GM23338 (cell line): ENCODE measurements at regions not wholly inside any gene's neighbourhood (a gene's known extent, or its start where the extent isn't known, plus 50 kb on each side); places are given as distances from the start of the nearest gene placed in this dataset.

Source experiments
- ATAC-seq: fragments of 200-7000 bp; cut with Tn5 transposase; 3 replicates; pipeline ENCODE4 v1.9.1; 2020
- DNase-seq: peaks from one replicate; pipeline ENCODE4 v3.0.0-alpha.2; 2015; ENCODE audit warnings: low spot score
- H2AFZ ChIP-seq: fragments of 200-600 bp; sonication (generic); 2 replicates; pipeline ENCODE4 v1.8.0; 2016; ENCODE audit warnings: antibody characterized with exemption, mild to moderate bottlenecking, moderate library complexity
- H3F3A ChIP-seq: fragments of 200-600 bp; sonication (generic); replicated peaks from 2 replicates; pipeline ENCODE4 v1.8.0; 2017; ENCODE audit warnings: antibody characterized with exemption, mixed run types, low read depth
- H3K27ac ChIP-seq: fragments of 200-600 bp; sonication (generic); 2 replicates; pipeline ENCODE4 v1.6.1; 2016; ENCODE audit warnings: low read depth
- H3K27me3 ChIP-seq: fragments of 200-600 bp; sonication (generic); 2 replicates; pipeline ENCODE4 v1.8.0; 2016; ENCODE audit warnings: mild to moderate bottlenecking, mixed run types, moderate library complexity; ENCODE audit not compliant: insufficient read depth
- H3K36me3 ChIP-seq: fragments of 200-600 bp; sonication (generic); 2 replicates; pipeline ENCODE4 v1.8.0; 2016; ENCODE audit warnings: mild to moderate bottlenecking; ENCODE audit not compliant: insufficient read depth
- H3K4me1 ChIP-seq: fragments of 200-600 bp; sonication (generic); 2 replicates; pipeline ENCODE4 v1.8.0; 2016; ENCODE audit warnings: mild to moderate bottlenecking, moderate library complexity; ENCODE audit not compliant: insufficient read depth
- H3K4me2 ChIP-seq: fragments of 200-600 bp; sonication (generic); 2 replicates; pipeline ENCODE4 v1.7.1; 2017; ENCODE audit warnings: mixed run types
- H3K4me3 ChIP-seq: fragments of 200-600 bp; sonication (generic); 2 replicates; pipeline ENCODE4 v1.6.1; 2016; ENCODE audit warnings: mixed run types
- H3K79me2 ChIP-seq: fragments of 200-600 bp; sonication (generic); replicated peaks from 2 replicates; pipeline ENCODE4 v1.8.0; 2017; ENCODE audit warnings: mild to moderate bottlenecking; ENCODE audit not compliant: insufficient read depth
- H3K9me2 ChIP-seq: fragments of 200-600 bp; sonication (generic); 2 replicates; pipeline ENCODE4 v1.8.0; 2017; ENCODE audit not compliant: insufficient read depth
- H4K20me1 ChIP-seq: fragments of 200-600 bp; sonication (generic); replicated peaks from 2 replicates; pipeline ENCODE4 v1.8.0; 2017; ENCODE audit warnings: mild to moderate bottlenecking; ENCODE audit not compliant: insufficient read depth
- H3K27ac Mint-ChIP-seq: 2 replicates; pipeline ENCODE4 v1.8.0; 2020; ENCODE audit warnings: inconsistent platforms, mild to moderate bottlenecking, moderate library complexity, mixed read lengths
- H3K27me3 Mint-ChIP-seq: 3 replicates; pipeline ENCODE4 v1.8.0; 2022; ENCODE audit warnings: low read depth, mild to moderate bottlenecking, moderate library complexity, mixed read lengths, inconsistent platforms; ENCODE audit not compliant: insufficient read depth, poor library complexity
- H3K36me3 Mint-ChIP-seq: 3 replicates; pipeline ENCODE4 v1.8.0; 2021; ENCODE audit warnings: low read depth, mild to moderate bottlenecking, inconsistent platforms, moderate library complexity, mixed read lengths
- H3K4me1 Mint-ChIP-seq: 3 replicates; pipeline ENCODE4 v1.8.0; 2020; ENCODE audit warnings: mild to moderate bottlenecking, inconsistent platforms, mixed read lengths
- H3K4me3 Mint-ChIP-seq: 3 replicates; pipeline ENCODE4 v1.8.0; 2021; ENCODE audit warnings: moderate library complexity, mild to moderate bottlenecking, inconsistent platforms, mixed read lengths
- H3K9me3 Mint-ChIP-seq: 3 replicates; pipeline ENCODE4 v1.8.0; 2020; ENCODE audit warnings: moderate library complexity, mild to moderate bottlenecking, inconsistent platforms, mixed read lengths
- CREB1 ChIP-seq: fragments of 250-450 bp; sonication (Bioruptor Pico); IDR thresholded peaks from 2 replicates; pipeline ENCODE4 v1.5.0; 2020; ENCODE audit warnings: low read depth, mild to moderate bottlenecking, moderate library complexity
- CTCF ChIP-seq, 2 experiments: fragments of 200-600 bp in 1 of 2; sonication (generic) in 1 of 2; conservative IDR thresholded peaks; 2 replicates each; pipeline versions ENCODE4 v1.5.1 to v1.6.1; 2016 to 2017; ENCODE audit warnings: antibody characterized with exemption in 2 of 2, low read depth in 2 of 2, mild to moderate bottlenecking in 2 of 2, moderate library complexity in 1 of 2
- ETS1 ChIP-seq: IDR thresholded peaks from 2 replicates; pipeline ENCODE4 v1.6.1; 2016; ENCODE audit warnings: antibody characterized with exemption
- EZH2phosphoT487 ChIP-seq: fragments of 200-600 bp; sonication (generic); IDR thresholded peaks from one replicate; pipeline ENCODE4 v1.8.1; 2018; ENCODE audit warnings: antibody characterized with exemption; ENCODE audit not compliant: unreplicated experiment
- JUNB ChIP-seq: IDR thresholded peaks from one replicate; pipeline ENCODE4 v1.6.1; 2016; ENCODE audit warnings: antibody characterized with exemption; ENCODE audit not compliant: unreplicated experiment
- POLR2AphosphoS5 ChIP-seq: IDR thresholded peaks from 2 replicates; pipeline ENCODE4 v1.6.1; 2016; ENCODE audit warnings: antibody characterized with exemption, low read depth
- STAT1 ChIP-seq: IDR thresholded peaks from one replicate; pipeline ENCODE4 v1.6.1; 2016; ENCODE audit warnings: antibody characterized with exemption; ENCODE audit not compliant: unreplicated experiment
- ZNF114 ChIP-seq: fragments of 250-450 bp; sonication (Bioruptor Pico); IDR thresholded peaks from 2 replicates; pipeline ENCODE4 v1.5.0; 2020; ENCODE audit warnings: mild to moderate bottlenecking, moderate library complexity
- ZNF331 ChIP-seq: fragments of 250-450 bp; sonication (Bioruptor Pico); IDR thresholded peaks from 2 replicates; pipeline ENCODE4 v1.5.0; 2020; ENCODE audit warnings: low read depth, mild to moderate bottlenecking, moderate library complexity
- ZNF462 ChIP-seq: fragments of 250-450 bp; sonication (Bioruptor Pico); IDR thresholded peaks from 2 replicates; pipeline ENCODE4 v1.5.0; 2020; ENCODE audit warnings: mild to moderate bottlenecking, moderate library complexity

- no peak for TF ChIP-seq CTCF (conservative IDR thresholded peaks at IDR 0.05; ENCODE audit: low read depth in 2 of 2)
- TF ChIP-seq CREB1 (CRISPR knock-in tag) = no peak
Observed at GRCh38 chr15:38877471-38877870, 312.9 kb upstream of the RASGRP1 start (continued).

- H4K20me1 ChIP-seq = no peaks in the 10 kb centered on the region
- TF ChIP-seq JUNB (no peak), ETS1 (no peak), STAT1 (no peak), POLR2AphosphoS5 (no peak), CTCF (conservative IDR thresholded peaks at IDR 0.05; ENCODE audit: low read depth in 2 of 2) (no peak), CREB1 (CRISPR knock-in tag) (no peak), ZNF331 (CRISPR knock-in tag) (no peak), ZNF114 (CRISPR knock-in tag) (no peak), EZH2phosphoT487 (no peak), ZNF462 (no peak)
- H3K27me3 ChIP-seq = no peaks in the 10 kb centered on the region
- H3K4me3 ChIP-seq = no peak overlapping the region
- H3K79me2 ChIP-seq = no peaks in the 10 kb centered on the region
- H3K27ac Mint-ChIP-seq = no peak overlapping the region
- H2AFZ ChIP-seq = no peak overlapping the region
- peaks cover 2% of the 10 kb centered on the region; the same call in 2 of the 3 replicates for H3K4me1 Mint-ChIP-seq
- no peaks in the 10 kb centered on the region for H3K36me3 ChIP-seq
- DNase-seq (no peak), ATAC-seq (no peak)
- H3K4me1 ChIP-seq = no peaks in the 10 kb centered on the region
- no peaks in the 10 kb centered on the region for H3K27me3 Mint-ChIP-seq
- H3K27ac ChIP-seq = no peak overlapping the region
- H3F3A ChIP-seq = no peaks in the 10 kb centered on the region
- H3K9me3 Mint-ChIP-seq = peaks cover 4% of the 10 kb centered on the region; the same call in 1 of the 3 replicates
- H3K4me2 ChIP-seq = no peak overlapping the region
- H3K36me3 Mint-ChIP-seq = no peaks in the 10 kb centered on the region
- H3K9me2 ChIP-seq = peaks cover 14% of the 10 kb centered on the region; the same call in 1 of the 2 replicates
- H3K4me3 Mint-ChIP-seq = no peak overlapping the region
Observed at GRCh38 chr15:38878026-38878425, 313.4 kb upstream of the RASGRP1 start.
